Stimulated activated CD4-positive, alpha-beta T cell treated with anti-CD3 and anti-CD28 coated beads, Interleukin-2, amount 100 ng/mL, for 24 hours (primary cell): ENCODE measurements at regions not wholly inside any gene's neighbourhood (a gene's known extent, or its start where the extent isn't known, plus 50 kb on each side); places are given as distances from the start of the nearest gene placed in this dataset.
"Not testable (repeated sequence)": the region's sequence is repeated elsewhere in the genome, so short reads cannot be mapped to it uniquely, and the experiment has no call there.

Experiments used
- DNase-seq, 2 donors: peaks; one replicate each; pipeline ENCODE4 v3.0.0-alpha.2; 2020

GRCh38 chr21:35481005-35481404 lies 431.9 kb upstream of the RUNX1 start:
- DNase-seq, result no peak

- no peak for DNase-seq
Measured at GRCh38 chr21:35479529-35479928, 430.4 kb upstream of the RUNX1 start.

DNA sequence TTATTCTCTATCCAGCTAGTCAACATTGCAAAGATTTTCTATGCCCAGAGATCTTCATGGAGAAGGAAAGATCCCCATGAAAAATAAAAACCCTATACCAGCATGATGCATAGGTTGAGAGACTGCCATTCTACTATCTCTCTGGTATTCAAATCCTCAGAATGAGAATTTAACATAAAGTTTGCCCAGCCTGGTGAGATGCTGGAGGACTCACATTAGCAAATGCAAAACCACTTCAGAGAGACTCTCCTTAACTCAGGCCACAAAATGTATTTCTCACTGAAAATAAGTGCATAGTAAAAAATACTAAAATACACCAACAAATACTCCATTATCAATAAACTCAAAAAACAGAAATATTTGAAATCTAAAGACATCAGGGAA lies 430.0 kb upstream of the RUNX1 start:
- no peak for DNase-seq

- no peak for DNase-seq
Measured at GRCh38 chr21:35478161-35479064, 429.3 kb upstream of the RUNX1 start.

GRCh38 chr21:35477622-35478021 lies 428.5 kb upstream of the RUNX1 start:
- DNase-seq, result no peak

DNA sequence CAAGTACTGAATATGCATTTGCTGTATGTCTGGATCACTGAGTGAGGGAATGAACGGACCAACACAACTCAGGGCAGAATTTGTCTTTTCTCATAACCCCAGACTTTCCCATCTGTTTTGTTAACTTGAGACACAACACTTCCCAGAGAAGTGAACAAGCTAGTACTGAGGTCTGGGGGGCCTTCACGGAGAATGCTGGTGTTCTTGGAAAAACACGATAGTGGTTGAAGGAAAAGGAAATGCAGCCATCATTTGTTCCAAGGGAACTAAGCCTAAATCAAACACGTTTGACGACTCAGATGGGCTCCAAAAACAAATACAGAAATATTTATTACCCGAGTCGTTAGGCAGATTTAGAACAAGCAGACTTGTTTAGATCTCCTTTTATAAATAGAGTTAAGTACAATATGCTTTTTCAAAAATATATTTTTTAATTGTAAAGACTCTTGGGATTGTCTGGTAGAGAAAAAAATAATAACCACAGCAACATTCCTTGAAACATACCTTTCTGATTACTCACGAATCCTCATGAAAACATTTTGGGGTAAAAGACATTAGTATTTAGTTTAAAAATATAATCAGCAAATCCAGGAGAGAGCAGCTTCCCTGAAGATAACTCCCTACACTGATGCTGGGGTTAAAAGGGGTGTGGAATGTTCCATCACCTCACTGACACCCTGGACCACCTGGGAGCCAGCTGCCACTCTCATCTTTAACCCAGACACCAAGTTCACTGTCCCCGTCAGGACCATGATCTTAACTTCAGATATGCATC lies 427.7 kb upstream of the RUNX1 start:
- no peak for DNase-seq

DNA sequence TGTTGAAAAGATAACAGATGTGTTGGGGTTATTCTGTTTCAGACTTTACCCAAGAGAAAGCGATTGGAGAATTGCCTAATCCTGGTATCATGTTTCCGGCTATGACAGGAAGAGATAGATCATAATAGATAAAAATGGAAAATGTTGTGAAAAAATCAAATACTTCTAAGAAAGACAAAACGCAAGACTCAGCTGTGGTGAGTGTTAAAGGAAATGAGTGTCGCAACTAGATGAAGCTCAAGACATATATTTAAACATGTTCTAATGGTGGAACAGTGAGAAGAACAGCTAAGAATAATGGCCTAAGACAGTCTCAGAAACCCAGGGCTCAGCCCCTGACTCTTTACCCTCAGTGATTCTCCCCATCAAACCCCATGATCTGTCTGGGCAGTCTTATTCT lies 426.7 kb upstream of the RUNX1 start:
- no peak for DNase-seq

DNA sequence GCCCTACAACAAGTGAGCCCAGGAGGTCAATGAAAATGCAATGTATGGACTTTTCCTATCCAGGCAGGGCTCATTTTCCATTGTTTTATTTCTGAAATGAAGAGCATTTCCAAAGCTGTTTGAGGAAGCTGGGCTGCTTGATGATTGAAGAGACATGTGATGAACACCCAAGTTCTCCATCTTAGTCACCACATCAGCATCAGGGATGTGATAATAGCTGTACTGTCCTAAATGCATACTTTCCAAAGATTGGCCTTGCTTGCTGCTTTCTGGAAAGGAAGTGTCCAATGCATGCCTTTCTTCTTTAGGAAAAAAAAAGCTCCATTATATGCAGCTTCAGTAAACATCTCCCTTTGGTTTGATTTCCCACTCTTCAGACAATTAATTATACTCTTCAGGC lies 425.9 kb upstream of the RUNX1 start:
- no peak for DNase-seq

DNA sequence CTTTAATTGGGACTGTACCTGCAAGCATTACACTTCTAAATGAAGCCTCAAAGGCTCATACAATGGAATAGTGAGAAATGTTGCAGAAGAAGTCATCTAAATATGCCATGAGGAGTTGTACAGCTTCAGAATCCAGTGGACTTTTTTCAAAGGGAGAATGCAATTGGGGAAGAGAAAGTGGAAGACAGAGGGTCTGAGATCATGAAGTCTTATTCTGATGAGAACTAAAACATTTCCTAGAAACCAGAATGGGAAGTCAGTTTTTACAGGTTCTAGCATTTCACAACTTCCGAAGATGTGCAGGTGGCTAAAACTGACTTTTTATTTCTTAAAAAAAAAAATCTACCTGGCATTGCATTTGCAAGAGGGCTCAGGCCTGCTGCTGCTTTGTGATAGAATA lies 424.4 kb upstream of the RUNX1 start:
- DNase-seq, result no peak

- no peak for DNase-seq
Measured at GRCh38 chr21:35470522-35470921, 421.4 kb upstream of the RUNX1 start.

DNA sequence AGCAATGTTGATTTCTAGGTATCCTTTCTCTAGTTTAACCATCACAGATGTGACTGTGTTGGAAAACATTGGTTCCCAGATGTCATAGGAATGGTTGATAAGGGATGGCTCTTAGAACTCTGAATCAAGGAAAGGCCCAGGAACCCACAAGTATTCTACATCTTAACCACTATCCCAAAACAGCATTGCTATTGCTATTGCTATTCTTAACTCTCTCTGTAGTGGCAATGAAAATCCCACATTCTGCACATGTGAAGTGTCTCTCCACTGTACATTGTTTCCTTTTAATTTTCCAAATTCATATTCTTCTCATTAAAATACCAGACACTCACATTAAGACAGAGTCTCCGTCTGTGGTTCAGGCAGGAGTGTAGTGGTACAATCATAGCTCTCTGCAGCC lies 420.4 kb upstream of the RUNX1 start:
- no peak for DNase-seq

GRCh38 chr21:35468991-35469390 lies 419.9 kb upstream of the RUNX1 start:
- DNase-seq, result no peak

- no peak for DNase-seq
Measured at GRCh38 chr21:35467566-35467965, 418.5 kb upstream of the RUNX1 start.

DNA sequence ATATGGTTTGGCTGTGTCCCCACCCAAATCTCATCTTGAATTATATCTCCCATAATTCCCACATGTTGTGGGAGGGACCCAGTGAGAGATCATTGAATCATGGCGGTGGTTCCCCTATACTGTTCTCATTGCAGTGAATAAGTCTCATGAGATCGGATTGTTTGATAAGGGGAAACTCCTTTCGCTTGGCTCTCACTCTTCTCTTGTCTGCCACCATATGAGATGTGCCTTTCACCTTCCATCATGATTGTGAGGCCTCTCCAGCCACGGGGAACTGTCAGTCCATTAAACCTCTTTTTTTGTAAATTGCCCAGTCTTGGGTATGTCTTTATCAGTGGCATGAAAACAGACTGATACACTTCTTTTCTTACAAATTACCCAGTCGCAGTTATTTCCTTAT lies 417.6 kb upstream of the RUNX1 start:
- DNase-seq, result not testable (repeated sequence)

GRCh38 chr21:35465741-35466140 lies 416.6 kb upstream of the RUNX1 start:
- no peak for DNase-seq

DNA sequence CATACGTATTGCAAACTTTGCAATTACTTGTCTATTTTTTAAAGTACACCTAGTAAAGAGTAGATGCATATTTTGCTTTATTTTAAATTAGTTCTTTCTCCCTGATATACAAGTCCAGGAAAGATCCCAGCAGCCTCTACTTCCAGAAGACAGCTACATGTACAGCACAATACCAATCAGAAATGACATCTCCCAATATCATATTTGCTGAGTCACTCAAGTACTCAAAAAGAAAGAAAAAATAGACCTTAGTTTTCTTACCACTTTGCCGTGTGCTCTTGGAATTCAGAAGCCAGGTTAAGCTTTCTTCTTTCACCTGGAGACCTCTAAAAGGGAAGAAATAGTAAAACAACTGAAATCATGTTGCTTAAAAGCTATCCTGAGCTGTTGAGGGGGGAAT lies 412.6 kb upstream of the RUNX1 start:
- DNase-seq, result no peak

GRCh38 chr21:35460441-35460840 lies 411.3 kb upstream of the RUNX1 start:
- DNase-seq, result no peak

- no peak for DNase-seq
Measured at GRCh38 chr21:35458405-35458804, 409.3 kb upstream of the RUNX1 start.

DNA sequence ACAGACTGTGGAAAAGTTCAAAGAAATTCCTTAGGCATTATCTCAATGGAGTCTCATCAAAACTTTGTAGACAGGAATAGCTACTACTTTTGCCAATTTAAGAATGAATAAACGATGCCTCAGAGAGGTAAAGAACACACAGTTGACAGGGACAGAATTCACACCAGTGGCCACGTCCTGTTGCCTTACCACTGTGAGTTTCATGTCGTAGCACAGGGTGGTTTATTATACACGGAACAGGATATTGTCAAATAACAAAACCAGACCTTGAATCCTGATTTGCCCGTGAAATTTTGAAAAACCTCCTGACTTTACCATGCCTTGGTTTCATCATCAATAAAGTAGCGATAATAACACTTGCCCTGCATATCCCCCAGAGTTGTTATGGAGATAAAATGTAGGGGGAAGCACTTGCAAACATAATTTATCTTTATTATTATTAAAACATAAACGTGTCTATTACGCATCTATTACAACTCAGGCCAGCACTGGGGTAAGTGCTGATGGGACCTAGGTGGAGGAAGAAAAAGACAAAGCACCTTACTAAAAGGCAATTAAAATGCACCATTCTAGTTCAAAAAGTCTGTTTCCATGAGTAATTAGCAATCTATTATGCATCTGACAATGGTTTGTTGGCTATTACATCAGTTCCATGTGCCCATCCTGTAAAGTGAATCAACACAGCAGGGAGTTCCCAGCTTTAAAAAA lies 408.1 kb upstream of the RUNX1 start:
- DNase-seq, result no peak

- no peak for DNase-seq
Measured at GRCh38 chr21:35451276-35451675, 402.2 kb upstream of the RUNX1 start.

DNA sequence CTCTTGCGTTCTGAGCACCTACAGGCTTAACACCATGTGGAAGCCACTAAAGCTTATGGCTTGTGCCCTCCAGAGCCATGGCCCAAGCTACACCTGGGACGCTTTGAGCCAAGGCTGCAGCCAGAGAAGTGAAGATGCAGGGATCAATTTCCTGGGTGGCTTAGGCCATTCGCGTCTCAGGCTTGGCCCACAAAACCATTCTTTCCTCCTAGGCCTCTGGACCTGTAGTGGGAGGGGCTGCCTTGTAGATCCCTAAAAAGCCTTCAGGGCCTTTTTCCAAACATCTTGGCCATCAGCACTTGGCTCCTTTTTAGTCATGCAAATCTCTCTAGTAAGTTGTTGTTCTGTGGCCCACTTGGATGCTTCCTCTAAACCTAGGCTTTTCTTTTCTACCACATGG lies 401.7 kb upstream of the RUNX1 start:
- no peak for DNase-seq

GRCh38 chr21:35449846-35450245 lies 400.7 kb upstream of the RUNX1 start:
- no peak for DNase-seq

GRCh38 chr21:35448876-35449599 lies 399.9 kb upstream of the RUNX1 start:
- DNase-seq, result no peak
